ENCODE measurements at regions not wholly inside any gene's neighbourhood (a gene's known extent, or its start where the extent isn't known, plus 50 kb on each side); places are given as distances from the start of the nearest gene placed in this dataset.

DNA sequence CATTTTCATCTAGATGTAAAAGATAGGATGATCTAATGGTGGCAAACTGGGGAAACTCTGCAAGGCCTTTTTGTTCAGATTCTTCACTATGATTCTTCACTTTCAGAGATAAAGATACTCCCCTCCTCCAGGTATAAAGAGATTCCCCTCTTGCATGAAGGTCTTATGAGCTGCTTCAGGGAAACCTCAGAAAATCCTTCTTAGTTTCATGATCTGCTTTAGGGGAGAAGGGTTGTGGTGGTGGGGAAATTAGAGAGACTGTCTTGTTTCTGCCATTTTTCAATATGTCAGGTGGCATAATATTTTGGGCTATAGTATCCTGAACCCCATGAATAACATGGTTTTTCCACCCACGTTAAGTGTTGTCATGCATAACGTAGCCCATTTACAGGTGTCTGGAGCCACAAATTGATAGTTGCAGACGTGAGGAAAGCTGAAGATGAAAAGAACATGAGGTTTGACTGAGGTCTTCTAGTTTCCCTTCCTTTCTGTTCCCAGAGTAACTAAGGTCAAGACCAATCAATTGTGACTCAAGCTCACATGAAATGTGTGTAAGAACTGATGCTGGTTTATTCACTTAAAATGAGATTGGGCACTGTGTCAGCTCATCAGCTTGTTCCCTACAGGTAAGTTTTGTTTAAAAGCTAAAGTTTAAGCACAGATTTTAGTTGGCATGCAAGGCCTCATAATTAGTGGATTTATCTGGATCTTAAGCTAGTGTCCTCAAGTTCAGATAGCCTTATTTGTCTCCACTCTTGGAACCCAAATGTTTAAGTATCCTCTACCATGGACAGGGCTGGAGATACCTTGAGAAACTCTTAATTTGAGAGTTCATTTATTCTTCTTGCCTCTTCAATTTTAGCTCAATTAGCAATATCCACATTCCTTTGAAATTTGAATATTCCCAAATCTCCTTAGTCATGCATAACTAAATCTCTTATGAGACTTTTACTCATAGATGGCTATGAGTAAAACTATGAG, 304.5 kb upstream of the FANCL start:
- no peak for TF ChIP-seq CTCF (IDR thresholded peaks at IDR 0.05; ENCODE audit: low read depth, low read length)
- no peaks in the 10 kb centered on the region for H3K9me3 ChIP-seq (ENCODE audit: low read depth)

DNA sequence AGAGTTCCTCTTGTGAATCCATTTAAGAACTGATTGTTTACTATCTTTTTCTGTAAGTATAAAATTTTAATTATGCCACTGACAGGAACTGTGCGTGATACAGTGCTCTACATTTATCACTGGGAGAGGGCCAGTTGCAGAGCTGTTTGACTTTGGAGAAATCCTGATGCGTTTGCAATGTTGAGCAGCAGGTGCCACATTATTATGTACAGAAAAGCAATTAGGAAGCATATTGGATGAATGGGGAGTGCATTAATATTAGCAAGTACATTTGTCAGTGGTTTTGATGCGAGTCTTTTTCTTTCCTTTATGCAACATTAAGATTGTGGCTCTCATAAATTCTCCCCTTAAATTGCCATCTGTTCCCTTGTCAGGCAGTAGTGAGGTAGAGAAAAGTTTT, 302.3 kb upstream of the FANCL start:
- DNase-seq (ENCODE audit: low read depth in 1 of 2, low spot score in 1 of 2), result no peak
- H3K27ac ChIP-seq, result no peak overlapping the region
- TF ChIP-seq CTCF (IDR thresholded peaks at IDR 0.05; ENCODE audit: low read depth, low read length), result no peak
- no peaks in the 10 kb centered on the region for H3K36me3 ChIP-seq
- no peaks in the 10 kb centered on the region for H3K9me3 ChIP-seq (ENCODE audit: low read depth)
- H3K4me3 ChIP-seq, result no peak overlapping the region
- H3K27me3 ChIP-seq, result peaks cover 5% of the 10 kb centered on the region
- peaks cover 6% of the 10 kb centered on the region for H3K4me1 ChIP-seq (ENCODE audit: low read depth)

More for the DNA sequence above, 304.5 kb upstream of the FANCL start:
- no peak overlapping the region for H3K4me3 ChIP-seq
- H3K36me3 ChIP-seq, result no peaks in the 10 kb centered on the region
- no peaks in the 10 kb centered on the region for H3K27me3 ChIP-seq
- no peak overlapping the region for H3K27ac ChIP-seq
- H3K4me1 ChIP-seq (ENCODE audit: low read depth), result peaks cover under 1% of the 10 kb centered on the region
- no peak for DNase-seq (ENCODE audit: low read depth in 1 of 2, low spot score in 1 of 2)

- H3K27me3 ChIP-seq, result peaks cover 24% of the 10 kb centered on the region
- no peak overlapping the region for H3K27ac ChIP-seq
- H3K4me1 ChIP-seq (ENCODE audit: low read depth), result peaks cover 6% of the 10 kb centered on the region
- no peak overlapping the region for H3K4me3 ChIP-seq
- no peaks in the 10 kb centered on the region for H3K36me3 ChIP-seq
- DNase-seq (ENCODE audit: low read depth in 1 of 2, low spot score in 1 of 2), result no peak
- no peaks in the 10 kb centered on the region for H3K9me3 ChIP-seq (ENCODE audit: low read depth)
- no peak for TF ChIP-seq CTCF (IDR thresholded peaks at IDR 0.05; ENCODE audit: low read depth, low read length)
These were observed 300.4 kb upstream of the FANCL start for GRCh38 chr2:58541511-58541910.

GRCh38 chr2:58540681-58541080, 299.6 kb upstream of the FANCL start:
- Histone ChIP-seq H3K9me3 (ENCODE audit: low read depth) (no peaks in the 10 kb centered on the region), H3K27me3 (peaks cover 32% of the 10 kb centered on the region), H3K4me3 (no peak overlapping the region), H3K27ac (peak overlapping the region; percentile 41), H3K4me1 (ENCODE audit: low read depth) (peaks cover 6% of the 10 kb centered on the region), H3K36me3 (no peaks in the 10 kb centered on the region)
- no peak for TF ChIP-seq CTCF (IDR thresholded peaks at IDR 0.05; ENCODE audit: low read depth, low read length)
- DNase-seq (ENCODE audit: low read depth in 1 of 2, low spot score in 1 of 2), result peak in 1 of 2 donors; percentile 35

GRCh38 chr2:58539973-58540372, 298.8 kb upstream of the FANCL start:
- Histone ChIP-seq H3K36me3 (no peaks in the 10 kb centered on the region), H3K9me3 (ENCODE audit: low read depth) (no peaks in the 10 kb centered on the region), H3K27ac (no peak overlapping the region), H3K4me3 (no peak overlapping the region), H3K4me1 (ENCODE audit: low read depth) (peaks cover 10% of the 10 kb centered on the region), H3K27me3 (peaks cover 33% of the 10 kb centered on the region)
- no peak for TF ChIP-seq CTCF (IDR thresholded peaks at IDR 0.05; ENCODE audit: low read depth, low read length)
- DNase-seq (ENCODE audit: low read depth in 1 of 2, low spot score in 1 of 2), result no peak
